ENCODE measurements at regions not wholly inside any gene's neighbourhood (a gene's known extent, or its start where the extent isn't known, plus 50 kb on each side); places are given as distances from the start of the nearest gene placed in this dataset.

DNA sequence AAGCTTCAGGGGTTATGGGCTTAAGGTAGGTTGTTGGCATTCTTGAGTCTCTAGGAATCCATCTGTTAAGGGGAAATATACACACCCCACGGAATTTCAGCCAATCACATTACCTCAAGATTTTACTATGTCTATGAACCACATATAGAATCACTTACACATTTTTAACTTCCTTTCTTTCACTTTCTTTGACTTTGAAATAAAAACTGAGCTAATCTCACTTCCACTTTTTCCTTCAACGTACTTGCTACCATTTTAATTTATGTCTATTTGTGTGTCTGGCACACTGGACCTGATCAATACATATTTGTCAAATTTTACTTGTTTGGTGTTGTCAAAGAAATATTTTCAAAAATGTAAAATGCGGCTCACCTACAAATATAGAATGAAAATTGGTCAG is 545.4 kb upstream of the JAG1 start:
- TF ChIP-seq, protein P1, sequence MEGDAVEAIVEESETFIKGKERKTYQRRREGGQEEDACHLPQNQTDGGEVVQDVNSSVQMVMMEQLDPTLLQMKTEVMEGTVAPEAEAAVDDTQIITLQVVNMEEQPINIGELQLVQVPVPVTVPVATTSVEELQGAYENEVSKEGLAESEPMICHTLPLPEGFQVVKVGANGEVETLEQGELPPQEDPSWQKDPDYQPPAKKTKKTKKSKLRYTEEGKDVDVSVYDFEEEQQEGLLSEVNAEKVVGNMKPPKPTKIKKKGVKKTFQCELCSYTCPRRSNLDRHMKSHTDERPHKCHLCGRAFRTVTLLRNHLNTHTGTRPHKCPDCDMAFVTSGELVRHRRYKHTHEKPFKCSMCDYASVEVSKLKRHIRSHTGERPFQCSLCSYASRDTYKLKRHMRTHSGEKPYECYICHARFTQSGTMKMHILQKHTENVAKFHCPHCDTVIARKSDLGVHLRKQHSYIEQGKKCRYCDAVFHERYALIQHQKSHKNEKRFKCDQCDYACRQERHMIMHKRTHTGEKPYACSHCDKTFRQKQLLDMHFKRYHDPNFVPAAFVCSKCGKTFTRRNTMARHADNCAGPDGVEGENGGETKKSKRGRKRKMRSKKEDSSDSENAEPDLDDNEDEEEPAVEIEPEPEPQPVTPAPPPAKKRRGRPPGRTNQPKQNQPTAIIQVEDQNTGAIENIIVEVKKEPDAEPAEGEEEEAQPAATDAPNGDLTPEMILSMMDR (IDR thresholded peaks at IDR 0.05; ENCODE audit: low read depth, low read length), result no peak
- no peak overlapping the region for H3K4me3 ChIP-seq (ENCODE audit: low read depth, low read length)
- DNase-seq (ENCODE audit: low read depth, low spot score), result no peak
- in situ Hi-C loops (cut with HindIII; ENCODE audit: low sequenced_read_pairs), result no loop called here

GRCh38 chr20:11221046-11221445 is 547.2 kb upstream of the JAG1 start:
- H3K4me3 ChIP-seq (ENCODE audit: low read depth, low read length), result no peak overlapping the region
- TF ChIP-seq, protein P1 (IDR thresholded peaks at IDR 0.05; ENCODE audit: low read depth, low read length), result no peak
- in situ Hi-C loops (cut with HindIII; ENCODE audit: low sequenced_read_pairs), result no loop called here
- no peak for DNase-seq (ENCODE audit: low read depth, low spot score)

DNA sequence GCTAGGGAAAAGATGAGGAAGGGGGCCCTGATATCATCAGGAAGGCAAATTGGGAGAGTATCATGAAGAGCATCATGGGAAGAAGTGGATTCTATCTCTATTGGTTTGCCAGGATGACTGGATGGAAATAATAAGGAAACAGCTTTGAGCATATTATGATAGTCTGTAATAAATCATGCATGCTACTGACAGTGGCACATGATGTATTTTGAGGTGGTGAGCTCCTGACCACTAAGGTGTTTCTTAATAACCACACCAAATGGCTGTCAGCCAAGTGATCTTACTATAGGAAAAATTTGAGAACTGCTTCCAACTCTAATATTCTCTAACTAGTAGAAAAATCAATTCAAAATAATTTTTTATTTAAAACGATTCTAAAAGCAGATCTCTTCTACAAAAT is 548.4 kb upstream of the JAG1 start:
- H3K4me3 ChIP-seq (ENCODE audit: low read depth, low read length), result no peak overlapping the region
- DNase-seq (ENCODE audit: low read depth, low spot score), result no peak
- in situ Hi-C loops (cut with HindIII; ENCODE audit: low sequenced_read_pairs), result no loop called here
- TF ChIP-seq, protein P1 (IDR thresholded peaks at IDR 0.05; ENCODE audit: low read depth, low read length), result no peak

DNA sequence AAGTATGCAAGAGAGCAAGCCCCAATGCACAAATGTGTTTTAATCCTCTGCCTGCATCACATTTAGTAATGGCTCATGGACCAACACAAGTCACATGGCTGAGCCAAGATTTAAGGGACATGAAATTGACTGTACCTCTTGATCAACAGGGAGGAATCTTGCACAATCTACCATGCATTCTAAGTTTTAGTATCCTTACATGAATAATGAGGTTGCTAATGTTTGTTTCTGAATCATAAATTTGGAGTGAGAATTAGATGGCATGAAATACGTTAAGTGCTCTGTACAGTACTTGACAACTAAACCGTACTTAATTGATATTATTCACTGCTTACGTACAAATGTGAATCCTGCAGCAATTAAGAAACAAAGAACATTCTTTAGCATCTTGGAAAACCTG is 553.8 kb upstream of the JAG1 start:
- no peak for DNase-seq (ENCODE audit: low read depth, low spot score)
- H3K4me3 ChIP-seq (ENCODE audit: low read depth, low read length), result no peak overlapping the region
- in situ Hi-C loops (cut with HindIII; ENCODE audit: low sequenced_read_pairs), result no loop called here
- TF ChIP-seq, protein P1 (IDR thresholded peaks at IDR 0.05; ENCODE audit: low read depth, low read length), result no peak

DNA sequence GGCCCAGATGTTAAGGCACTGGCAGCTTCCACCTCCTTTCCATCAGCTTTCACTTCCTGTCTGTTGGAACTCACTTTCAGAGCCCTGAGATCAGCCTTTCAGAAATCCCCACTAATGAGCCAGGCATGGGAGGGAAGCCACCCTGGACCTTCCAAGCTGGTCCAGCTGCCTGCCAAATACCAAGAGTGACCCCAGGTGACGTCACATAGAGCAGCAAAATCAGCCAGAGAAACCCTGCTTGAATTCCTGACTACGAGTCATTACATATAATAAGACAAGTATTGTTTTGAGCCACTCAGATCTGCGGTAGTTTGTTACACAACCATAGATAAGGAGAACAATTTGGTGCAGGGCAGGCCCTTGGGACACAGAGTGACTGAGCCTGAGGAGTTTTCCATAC is 556.0 kb upstream of the JAG1 start:
- DNase-seq (ENCODE audit: low read depth, low spot score), result peak; percentile 93
- in situ Hi-C loops (cut with HindIII; ENCODE audit: low sequenced_read_pairs), result no loop called here
- no peak overlapping the region for H3K4me3 ChIP-seq (ENCODE audit: low read depth, low read length)
- TF ChIP-seq, protein P1 (IDR thresholded peaks at IDR 0.05; ENCODE audit: low read depth, low read length), result no peak

DNA sequence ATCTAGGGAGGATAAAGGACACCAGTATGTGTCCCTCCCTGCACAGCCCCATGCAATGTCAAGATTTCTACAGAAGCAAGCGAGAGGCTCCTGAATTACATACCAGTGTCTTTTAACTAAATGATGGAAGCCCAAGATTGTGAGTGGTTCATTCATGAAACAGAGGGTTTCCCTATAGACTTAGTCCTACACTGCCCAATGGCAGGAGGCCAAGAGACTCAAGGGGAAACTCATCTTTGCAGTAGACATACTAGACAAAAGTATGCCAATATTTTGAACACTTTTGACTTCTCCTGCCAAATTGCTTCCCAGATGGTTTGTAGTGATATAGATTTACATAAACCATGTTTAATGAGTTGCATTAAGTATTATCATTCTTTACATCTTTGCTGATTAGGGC is 557.2 kb upstream of the JAG1 start:
- in situ Hi-C loops (cut with HindIII; ENCODE audit: low sequenced_read_pairs), result no loop called here
- TF ChIP-seq, protein P1 (IDR thresholded peaks at IDR 0.05; ENCODE audit: low read depth, low read length), result no peak
- H3K4me3 ChIP-seq (ENCODE audit: low read depth, low read length), result no peak overlapping the region

More for the DNA sequence above, 557.2 kb upstream of the JAG1 start:
- no peak for DNase-seq (ENCODE audit: low read depth, low spot score)

All from astrocyte of the spinal cord (primary cell).